Small intestine (tissue), 7 donors: ENCODE measurements at regions not wholly inside any gene's neighbourhood (a gene's known extent, or its start where the extent isn't known, plus 50 kb on each side); places are given as distances from the start of the nearest gene placed in this dataset.

Source experiments
- DNase-seq, 2 donors: peaks; one replicate each; pipeline versions ENCODE4 v3.0.0 to v3.0.0-alpha.2; 2013
- FAIRE-seq: peaks from 2 replicates; lab custom pipeline; 2012; peaks lifted over from hg19 to GRCh38; lab: Jason Lieb, UNC
- H3K27ac ChIP-seq, 3 donors: one replicate each; pipeline ENCODE4 v1.5.1; 2013; ENCODE audit warnings: low read length in 2 of 3, mild to moderate bottlenecking in 2 of 3, control low read depth in 1 of 3, inconsistent platforms in 1 of 3, low read depth in 1 of 3, moderate library complexity in 1 of 3
- H3K27me3 ChIP-seq, 3 donors: one replicate each; pipeline ENCODE4 v1.6.1; 2013; ENCODE audit warnings: low read length in 3 of 3, inconsistent platforms in 1 of 3; ENCODE audit not compliant: control insufficient read depth in 3 of 3, insufficient read depth in 3 of 3
- H3K36me3 ChIP-seq, 3 donors: one replicate each; pipeline ENCODE4 v1.6.1; 2013; ENCODE audit warnings: low read length in 3 of 3, inconsistent platforms in 1 of 3, low read depth in 1 of 3, mild to moderate bottlenecking in 1 of 3, moderate library complexity in 1 of 3; ENCODE audit not compliant: control insufficient read depth in 3 of 3, insufficient read depth in 2 of 3
- H3K4me1 ChIP-seq, 3 donors: one replicate each; pipeline ENCODE4 v1.6.1; 2013; ENCODE audit warnings: low read length in 2 of 3, inconsistent platforms in 1 of 3, low read depth in 1 of 3, mild to moderate bottlenecking in 1 of 3, moderate library complexity in 1 of 3; ENCODE audit not compliant: control insufficient read depth in 3 of 3, insufficient read depth in 2 of 3
- H3K4me3 ChIP-seq, 3 donors: one replicate each; pipeline ENCODE4 v1.5.1; 2013; ENCODE audit warnings: low read length in 3 of 3, control low read depth in 1 of 3, inconsistent platforms in 1 of 3, low read depth in 1 of 3, mild to moderate bottlenecking in 1 of 3, moderate library complexity in 1 of 3
- H3K9me3 ChIP-seq, 2 donors: one replicate each; pipeline ENCODE4 v1.6.1; 2013; ENCODE audit warnings: low read depth in 1 of 2, low read length in 1 of 2; ENCODE audit not compliant: control insufficient read depth in 2 of 2, insufficient read depth in 1 of 2
- WGBS, 3 donors: extraction: QIAGEN DNeasy Blood & Tissue Kit; methylation state at CpG; one replicate each; pipeline ENCODE4 v1.1.7; 2013; 5-methylcytosine and 5-hydroxymethylcytosine counted together
- donor health status: healthy with polysubstance abuse.
- donor health status: control.
- donor health status: control.
- donor health status: Bipolar disorder and iron deficiency.
- donor health status: healthy.

DNA sequence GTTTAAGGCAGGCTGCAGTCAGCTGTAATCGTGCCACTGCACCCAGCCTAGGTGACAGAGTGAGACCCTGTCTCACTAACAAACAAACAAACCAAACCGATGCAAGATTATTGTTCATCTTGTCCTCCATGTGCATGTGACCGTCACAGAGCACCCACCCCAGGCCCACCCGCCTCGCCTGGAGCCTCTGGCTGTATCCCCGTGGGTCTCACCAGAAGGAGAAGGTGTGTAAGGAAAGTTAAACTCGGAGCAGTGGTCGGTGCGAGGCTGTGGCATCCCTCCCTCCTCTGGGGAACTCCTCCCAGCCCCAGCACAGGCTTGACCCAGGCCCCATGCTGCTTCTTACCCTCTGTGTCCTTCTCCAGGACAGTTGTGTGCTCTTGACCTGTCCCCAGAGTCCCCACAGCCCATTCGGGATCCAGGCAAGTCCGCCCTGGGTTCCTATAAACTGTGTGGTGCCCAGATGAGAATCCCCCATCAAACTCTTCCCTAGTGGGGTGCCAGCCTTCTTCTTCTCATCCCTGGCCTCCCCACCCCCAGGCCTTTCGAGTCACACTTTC lies 318.4 kb downstream of the AJAP1 start:
- 72 to 82% (median 78%) methylated on average over 12 of the region's 12 CpGs for WGBS, 3 donors

DNA sequence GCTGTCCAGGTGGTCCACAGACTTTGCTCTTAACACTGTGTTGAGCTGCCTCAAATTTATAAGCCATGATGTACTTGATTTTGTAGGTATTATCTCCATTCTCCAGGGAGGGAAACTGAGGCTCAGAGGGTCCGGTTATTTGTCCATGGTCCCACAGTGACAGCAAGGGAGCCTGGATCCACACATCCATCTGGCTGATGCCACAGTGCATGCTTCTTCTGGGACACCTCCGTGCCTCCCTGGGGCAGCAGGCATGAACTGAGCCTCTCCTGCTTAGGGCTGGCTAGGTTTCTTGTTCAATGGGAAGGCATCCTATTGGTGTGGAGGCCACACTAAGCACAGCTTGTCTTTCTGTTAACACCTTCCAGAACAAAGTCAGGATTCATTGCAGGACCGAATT lies 317.3 kb downstream of the AJAP1 start:
- H3K9me3 ChIP-seq: no peaks in the 10 kb centered on the region
- H3K4me3 ChIP-seq: no peak overlapping the region
- H3K4me1 ChIP-seq: no peaks in the 10 kb centered on the region
- H3K27me3 ChIP-seq: no peaks in the 10 kb centered on the region
- FAIRE-seq (no peak), DNase-seq (no peak)
- no peak overlapping the region for H3K27ac ChIP-seq
- WGBS, 3 donors: 77 to 90% (median 86%) methylated on average over 3 of the region's 3 CpGs
- H3K36me3 ChIP-seq: no peaks in the 10 kb centered on the region

More for the DNA sequence above, 318.4 kb downstream of the AJAP1 start:
- Histone ChIP-seq H3K27me3 (no peaks in the 10 kb centered on the region), H3K27ac (no peak overlapping the region), H3K4me1 (no peaks in the 10 kb centered on the region), H3K4me3 (no peak overlapping the region), H3K9me3 (no peaks in the 10 kb centered on the region), H3K36me3 (no peaks in the 10 kb centered on the region)
- DNase-seq: no peak
- no peak for FAIRE-seq

DNA sequence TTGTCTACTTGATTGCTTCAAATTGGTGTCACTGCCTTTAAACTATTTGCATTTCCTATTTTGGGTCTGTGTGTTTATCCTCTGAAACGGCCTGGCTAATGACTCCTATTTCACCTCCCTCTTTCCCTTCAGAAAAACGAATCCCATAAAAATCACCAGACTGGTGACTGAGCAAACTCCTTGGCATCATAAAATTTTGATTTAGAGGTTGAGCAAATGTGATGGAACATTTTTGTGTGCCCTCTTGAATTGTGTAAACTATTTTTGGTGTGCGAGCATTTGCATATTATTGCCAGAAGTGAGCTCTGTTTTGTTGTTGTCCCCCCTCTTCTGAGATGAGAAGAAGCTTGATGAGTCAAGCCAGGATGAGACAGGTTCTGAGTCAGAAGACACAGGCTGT lies 316.1 kb downstream of the AJAP1 start:
- Histone ChIP-seq H3K27me3 (no peaks in the 10 kb centered on the region), H3K4me1 (no peaks in the 10 kb centered on the region), H3K9me3 (no peaks in the 10 kb centered on the region), H3K36me3 (no peaks in the 10 kb centered on the region), H3K27ac (no peak overlapping the region), H3K4me3 (no peak overlapping the region)
- WGBS, 3 donors: 38 to 58% (median 55%) methylated on average over 3 of the region's 3 CpGs
- no peak for FAIRE-seq
- no peak for DNase-seq

DNA sequence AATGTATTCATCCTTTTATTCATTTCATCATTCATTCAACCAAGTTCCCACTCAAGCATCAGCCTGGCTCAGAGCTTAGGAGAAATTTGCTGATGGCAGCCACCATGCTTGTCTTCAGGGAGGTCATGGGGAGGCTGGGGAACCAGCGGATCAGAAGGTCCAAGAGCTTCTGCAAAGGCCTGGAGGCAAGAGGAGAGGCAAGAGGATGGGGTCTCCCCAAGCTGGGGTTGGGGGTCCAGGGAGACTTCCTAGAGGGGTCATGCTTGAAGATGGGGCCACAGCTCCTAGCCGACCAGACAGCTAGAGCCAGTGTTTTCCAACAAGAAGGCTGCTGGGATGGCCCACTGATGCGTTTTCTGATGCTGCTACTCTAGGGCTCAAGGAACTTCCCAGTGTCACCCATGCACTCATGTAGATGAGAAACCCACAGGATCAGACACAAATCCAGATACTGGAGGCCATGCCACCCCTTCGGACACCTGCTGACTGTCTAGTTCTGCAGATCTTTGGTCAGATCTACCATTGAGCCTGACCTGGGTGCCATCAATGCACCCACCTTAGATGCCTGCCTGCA lies 315.2 kb downstream of the AJAP1 start:
- Histone ChIP-seq H3K27ac (no peak overlapping the region), H3K4me3 (no peak overlapping the region), H3K9me3 (no peaks in the 10 kb centered on the region), H3K4me1 (no peaks in the 10 kb centered on the region), H3K27me3 (no peaks in the 10 kb centered on the region), H3K36me3 (no peaks in the 10 kb centered on the region)
- 83 to 95% (median 87%) methylated on average over 4 of the region's 4 CpGs for WGBS, 3 donors
- no peak for FAIRE-seq
- no peak for DNase-seq

DNA sequence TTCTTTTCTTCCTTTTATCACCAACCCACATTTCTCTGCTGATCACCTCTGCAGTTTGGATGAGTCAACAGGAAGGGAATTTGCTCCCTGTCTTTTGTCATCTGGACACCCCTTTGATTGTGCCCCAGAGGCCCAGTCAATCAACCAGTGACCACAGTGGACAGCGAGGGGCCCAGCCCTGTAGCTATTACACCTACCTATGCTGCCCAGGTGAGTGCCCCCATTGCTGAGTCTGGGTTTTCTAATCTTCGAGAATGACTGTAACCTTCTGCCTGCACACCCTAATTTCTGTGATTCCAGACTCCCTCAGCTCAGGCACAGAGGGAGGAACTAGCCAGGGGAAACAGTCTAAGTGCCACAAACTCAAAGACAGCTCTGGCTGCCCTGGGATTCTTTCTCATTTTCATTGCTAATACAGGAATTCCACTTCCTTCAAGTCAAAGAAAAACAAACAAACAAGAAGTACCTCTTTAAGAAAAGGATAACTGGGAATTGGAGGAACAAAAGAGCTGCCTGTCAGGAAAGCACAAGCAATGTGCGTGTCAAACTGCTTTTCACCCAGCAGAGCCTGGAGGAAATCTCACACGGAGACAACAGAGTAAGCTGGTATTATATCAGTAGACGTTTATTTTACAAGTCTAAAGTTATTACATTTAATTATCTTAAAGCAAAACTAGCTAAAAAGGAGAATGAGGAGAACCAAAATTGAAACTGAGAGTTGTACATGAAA lies 311.1 kb downstream of the AJAP1 start:
- no peak overlapping the region for H3K27ac ChIP-seq
- DNase-seq (no peak), FAIRE-seq (no peak)
- no peaks in the 10 kb centered on the region for H3K27me3 ChIP-seq
- no peaks in the 10 kb centered on the region for H3K4me1 ChIP-seq
- no peak overlapping the region for H3K4me3 ChIP-seq
- H3K9me3 ChIP-seq: no peaks in the 10 kb centered on the region
- 19 to 25% (median 19%) methylated on average over 5 of the region's 5 CpGs for WGBS, 3 donors
- no peaks in the 10 kb centered on the region for H3K36me3 ChIP-seq

DNA sequence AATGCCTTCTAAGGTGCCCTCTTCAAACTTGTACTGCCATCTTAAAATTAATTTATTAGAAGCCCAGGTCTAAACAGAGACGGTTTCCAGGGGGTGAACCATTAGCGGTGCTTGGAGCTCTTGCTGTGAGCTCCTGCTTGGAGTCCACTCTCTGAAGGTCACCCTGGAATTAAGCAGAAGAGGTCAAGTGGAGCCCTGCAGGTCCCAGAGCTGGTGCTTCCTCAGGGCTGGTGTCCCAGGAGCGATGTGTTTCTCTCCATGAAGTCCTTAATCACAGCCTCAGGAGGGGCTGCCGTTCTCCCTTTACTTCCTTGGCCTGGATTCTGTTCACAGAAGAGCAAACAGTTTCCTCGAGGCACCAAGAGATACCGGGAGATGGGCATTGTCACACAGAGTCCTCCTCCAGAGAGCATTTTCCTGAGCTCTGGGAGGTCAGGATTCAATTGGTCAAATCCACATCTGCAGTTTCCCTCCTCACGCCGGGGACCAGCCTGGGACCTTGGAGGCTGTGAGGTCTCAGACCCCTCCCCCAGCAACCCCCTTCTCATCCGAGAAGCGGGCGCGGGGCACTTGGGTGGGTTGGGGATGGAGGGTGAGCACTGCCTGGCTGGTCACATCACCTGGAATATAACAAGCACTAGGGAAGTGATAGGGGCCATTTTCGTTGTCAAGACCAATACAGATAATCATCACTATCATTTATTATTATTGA lies 310.4 kb downstream of the AJAP1 start:
- DNase-seq (no peak), FAIRE-seq (no peak)
- Histone ChIP-seq H3K36me3 (no peaks in the 10 kb centered on the region), H3K27ac (no peak overlapping the region), H3K27me3 (no peaks in the 10 kb centered on the region), H3K4me3 (no peak overlapping the region), H3K9me3 (no peaks in the 10 kb centered on the region), H3K4me1 (no peaks in the 10 kb centered on the region)
- 39 to 54% (median 47%) methylated on average over 13 of the region's 13 CpGs for WGBS, 3 donors

DNA sequence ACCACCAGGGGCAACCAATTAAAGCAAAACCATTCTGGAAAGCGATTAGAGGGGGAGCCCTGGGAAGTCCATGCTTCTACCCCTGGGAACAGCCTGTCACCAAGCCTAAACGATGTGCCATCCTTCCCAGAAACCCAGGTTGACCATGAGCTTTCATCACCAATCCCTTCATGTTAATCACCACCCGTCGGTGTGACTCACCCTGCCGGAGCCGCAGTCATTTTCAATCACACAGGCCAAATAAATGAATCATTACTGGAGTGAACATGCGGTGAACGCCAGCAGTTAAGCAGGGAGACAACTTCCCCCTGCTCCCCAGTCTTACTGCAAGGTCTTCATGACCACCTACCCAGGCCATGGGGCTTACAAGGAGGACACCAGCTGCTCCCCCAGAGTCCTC lies 308.8 kb downstream of the AJAP1 start:
- FAIRE-seq: no peak
- H3K4me3 ChIP-seq: no peak overlapping the region
- H3K4me1 ChIP-seq: no peaks in the 10 kb centered on the region
- DNase-seq: no peak
- 51 to 75% (median 59%) methylated on average over 8 of the region's 8 CpGs for WGBS, 3 donors
- no peaks in the 10 kb centered on the region for H3K27me3 ChIP-seq
- no peaks in the 10 kb centered on the region for H3K9me3 ChIP-seq
- no peaks in the 10 kb centered on the region for H3K36me3 ChIP-seq
- no peak overlapping the region for H3K27ac ChIP-seq

DNA sequence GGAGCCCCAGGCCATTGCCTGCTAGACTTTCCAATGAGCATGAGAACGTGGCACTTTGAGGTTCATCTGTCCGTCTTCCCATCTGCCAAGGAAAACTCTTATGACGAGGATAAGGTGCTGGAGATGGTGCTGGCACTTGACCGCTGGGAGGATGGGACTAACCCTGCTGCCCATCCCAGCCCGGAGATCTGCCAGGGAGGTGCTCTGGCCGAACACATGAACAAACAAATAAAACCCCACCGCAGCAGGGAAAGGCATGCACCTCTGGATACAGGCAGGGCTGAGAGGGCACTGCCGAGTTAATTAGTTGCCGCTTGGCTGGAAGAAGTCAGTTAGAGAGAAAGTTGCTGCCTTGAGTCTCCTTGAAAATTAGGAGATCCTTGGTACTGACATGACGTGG lies 308.4 kb downstream of the AJAP1 start:
- Histone ChIP-seq H3K27me3 (no peaks in the 10 kb centered on the region), H3K36me3 (no peaks in the 10 kb centered on the region), H3K9me3 (no peaks in the 10 kb centered on the region), H3K4me3 (no peak overlapping the region), H3K27ac (no peak overlapping the region), H3K4me1 (no peaks in the 10 kb centered on the region)
- FAIRE-seq (no peak), DNase-seq (no peak)
- WGBS, 3 donors: 54 to 68% (median 68%) methylated on average over 10 of the region's 10 CpGs
